GM21529 (cell line): ENCODE measurements at regions not wholly inside any gene's neighbourhood (a gene's known extent, or its start where the extent isn't known, plus 50 kb on each side); places are given as distances from the start of the nearest gene placed in this dataset.

Source experiments
- ATAC-seq: cut with Tn5 transposase; IDR thresholded peaks from one replicate; pipeline ENCODE4 v1.9.1; 2021; ENCODE audit not compliant: unreplicated experiment

- ATAC-seq: no peak
Measured at GRCh38 chr10:57884965-57885617, 382.6 kb downstream of the IPMK start.

GRCh38 chr10:57884407-57884806 is 383.3 kb downstream of the IPMK start:
- ATAC-seq: no peak

GRCh38 chr10:57880446-57881227 is 387.1 kb downstream of the IPMK start:
- ATAC-seq: no peak

GRCh38 chr10:57874810-57875209 is 392.9 kb downstream of the IPMK start:
- no peak for ATAC-seq

- no peak for ATAC-seq
Measured at GRCh38 chr10:57867241-57867640, 400.5 kb downstream of the IPMK start.

GRCh38 chr10:57864765-57865680 is 402.7 kb downstream of the IPMK start:
- ATAC-seq: no peak

- no peak for ATAC-seq
Measured at GRCh38 chr10:57849691-57850357, 417.9 kb downstream of the IPMK start.

GRCh38 chr10:57846307-57847065 is 421.2 kb downstream of the IPMK start:
- no peak for ATAC-seq

GRCh38 chr10:57844387-57844998 is 423.2 kb downstream of the IPMK start:
- no peak for ATAC-seq

- no peak for ATAC-seq
Measured at GRCh38 chr10:57830877-57831560, 436.7 kb downstream of the IPMK start.

- ATAC-seq: no peak
Measured at GRCh38 chr10:57825015-57825414, 442.7 kb downstream of the IPMK start.

- ATAC-seq: no peak
Measured at GRCh38 chr10:57823398-57823797, 444.3 kb downstream of the IPMK start.

GRCh38 chr10:57822965-57823364 is 444.7 kb downstream of the IPMK start:
- ATAC-seq: no peak

- ATAC-seq: no peak
Measured at GRCh38 chr10:57818522-57818921, 449.2 kb downstream of the IPMK start.

GRCh38 chr10:57817741-57818140 is 450.0 kb downstream of the IPMK start:
- ATAC-seq: no peak

GRCh38 chr10:57815949-57816348 is 451.7 kb downstream of the IPMK start:
- no peak for ATAC-seq

- no peak for ATAC-seq
Measured at GRCh38 chr10:57809961-57810360, 457.7 kb downstream of the IPMK start.

GRCh38 chr10:57807906-57808305 is 459.8 kb downstream of the IPMK start:
- ATAC-seq: no peak

- ATAC-seq: no peak
Measured at GRCh38 chr10:57806675-57807074, 461.0 kb downstream of the IPMK start.
